MM.1S (cell line): ENCODE measurements at regions not wholly inside any gene's neighbourhood (a gene's known extent, or its start where the extent isn't known, plus 50 kb on each side); places are given as distances from the start of the nearest gene placed in this dataset.

Experiments used
- DNase-seq: peaks from one replicate; pipeline ENCODE4 v3.0.0-alpha.2; 2015
- H2AFZ ChIP-seq: fragments of 300-600 bp; sonication (generic); 2 replicates; pipeline ENCODE4 v1.6.0; 2016; ENCODE audit warnings: antibody characterized with exemption, low read length
- H3F3A ChIP-seq: fragments of 300-600 bp; sonication (generic); 2 replicates; pipeline ENCODE4 v1.6.1; 2016; ENCODE audit warnings: mild to moderate bottlenecking, antibody characterized with exemption, low read length, moderate library complexity, mixed read lengths; ENCODE audit not compliant: insufficient read depth
- H3K27ac ChIP-seq: fragments of 300-600 bp; sonication (generic); 2 replicates; pipeline ENCODE4 v1.5.1; 2016; ENCODE audit warnings: mild to moderate bottlenecking, low read length
- H3K27me3 ChIP-seq: fragments of 300-600 bp; sonication (generic); replicated peaks from 2 replicates; pipeline ENCODE4 v1.6.0; 2016; ENCODE audit warnings: low read length; ENCODE audit not compliant: insufficient read depth
- H3K36me3 ChIP-seq: fragments of 300-600 bp; sonication (generic); replicated peaks from 2 replicates; pipeline ENCODE4 v1.6.1; 2016; ENCODE audit warnings: mild to moderate bottlenecking, low read length, mixed read lengths; ENCODE audit not compliant: insufficient read depth
- H3K4me1 ChIP-seq: fragments of 300-600 bp; sonication (generic); 2 replicates; pipeline ENCODE4 v1.6.1; 2016; ENCODE audit warnings: low read length, mixed read lengths
- H3K4me2 ChIP-seq: fragments of 300-600 bp; sonication (generic); 2 replicates; pipeline ENCODE4 v1.6.0; 2016; ENCODE audit warnings: low read depth, low read length
- H3K4me3 ChIP-seq: fragments of 300-600 bp; sonication (generic); 2 replicates; pipeline ENCODE4 v1.5.1; 2016; ENCODE audit warnings: low read length, mixed read lengths
- H3K79me2 ChIP-seq: fragments of 300-600 bp; sonication (generic); 2 replicates; pipeline ENCODE4 v1.6.1; 2016; ENCODE audit warnings: mixed run types, low read length, mixed read lengths
- H3K9ac ChIP-seq: fragments of 300-600 bp; sonication (generic); 2 replicates; pipeline ENCODE4 v1.6.1; 2016; ENCODE audit warnings: low read length, mixed read lengths
- H3K9me2 ChIP-seq: fragments of 300-600 bp; sonication (generic); replicated peaks from 2 replicates; pipeline ENCODE4 v1.6.1; 2016; ENCODE audit warnings: mild to moderate bottlenecking, low read length, mixed read lengths; ENCODE audit not compliant: insufficient read depth
- H3K9me3 ChIP-seq: fragments of 300-600 bp; sonication (generic); replicated peaks from 2 replicates; pipeline ENCODE4 v1.6.1; 2016; ENCODE audit warnings: mild to moderate bottlenecking, low read length, mixed read lengths; ENCODE audit not compliant: insufficient read depth
- H4K20me1 ChIP-seq: fragments of 300-600 bp; sonication (generic); 2 replicates; pipeline ENCODE4 v1.6.1; 2016; ENCODE audit warnings: mild to moderate bottlenecking, low read length, moderate library complexity, mixed read lengths; ENCODE audit not compliant: insufficient read depth
- CTCF ChIP-seq: fragments of 300-600 bp; sonication (generic); IDR thresholded peaks from 2 replicates; pipeline ENCODE4 v1.5.1; 2016; ENCODE audit warnings: antibody characterized with exemption, low read length, mixed read lengths
- EZH2 ChIP-seq: fragments of 300-600 bp; sonication (generic); optimal IDR thresholded peaks from 2 replicates; pipeline ENCODE3; 2017; ENCODE audit warnings: low read depth, mild to moderate bottlenecking, antibody characterized with exemption, low read length, mixed read lengths
- EZH2phosphoT487 ChIP-seq: fragments of 300-600 bp; sonication (generic); IDR thresholded peaks from 2 replicates; pipeline ENCODE4 v1.6.1; 2018; ENCODE audit warnings: antibody characterized with exemption, low read length

- H3K36me3 ChIP-seq = no peaks in the 10 kb centered on the region
- H3K4me1 ChIP-seq = no peaks in the 10 kb centered on the region
- H2AFZ ChIP-seq = no peak overlapping the region
- no peak overlapping the region for H3K4me3 ChIP-seq
- H3F3A ChIP-seq = no peaks in the 10 kb centered on the region
- H3K4me2 ChIP-seq = no peak overlapping the region
- no peaks in the 10 kb centered on the region for H3K27me3 ChIP-seq
- no peak for TF ChIP-seq CTCF
- TF ChIP-seq EZH2phosphoT487 = no peak
- TF ChIP-seq EZH2 = no peak
- no peaks in the 10 kb centered on the region for H3K9me3 ChIP-seq
- H3K27ac ChIP-seq = no peak overlapping the region
- H3K9me2 ChIP-seq = no peaks in the 10 kb centered on the region
- no peaks in the 10 kb centered on the region for H3K79me2 ChIP-seq
- no peak overlapping the region for H3K9ac ChIP-seq
- no peak for DNase-seq
- no peaks in the 10 kb centered on the region for H4K20me1 ChIP-seq
Measured at GRCh38 chr3:181279239-181279565, 289.7 kb upstream of the DNAJC19 start.

DNA sequence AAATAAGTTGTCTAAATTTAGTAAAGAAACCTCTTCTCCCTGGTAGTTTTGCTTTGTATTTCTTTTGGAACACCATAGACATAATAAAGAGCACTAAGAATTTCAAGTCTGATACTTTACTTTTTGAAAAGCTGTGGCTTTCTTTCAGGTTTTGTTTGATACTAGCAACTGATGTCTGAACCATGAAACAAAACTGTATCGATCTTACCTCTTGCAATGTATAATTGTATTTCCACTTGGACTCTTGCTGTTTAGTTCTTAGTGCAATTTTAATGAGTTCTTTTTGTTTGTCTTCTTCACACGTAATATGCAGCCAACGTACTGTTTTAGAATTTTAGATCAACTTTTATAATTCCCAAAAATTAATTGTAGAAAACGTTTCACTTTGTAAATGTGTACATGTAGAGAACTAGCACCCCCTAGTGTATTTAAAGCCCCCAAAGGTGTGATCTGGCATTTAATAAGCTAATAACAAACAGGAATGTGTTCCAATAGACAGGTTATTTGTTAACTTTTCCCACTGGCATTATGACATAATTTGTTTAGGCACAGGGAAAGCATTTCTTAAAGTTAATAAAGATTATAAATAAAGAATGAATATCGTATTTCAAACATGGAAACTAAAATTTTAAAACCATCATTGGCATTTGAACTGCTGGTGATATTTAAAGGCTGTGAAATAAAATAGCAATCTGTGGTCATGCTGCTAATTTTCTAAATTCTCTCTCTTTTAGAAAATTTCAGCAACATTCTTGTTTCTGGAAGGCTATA is 289.1 kb upstream of the DNAJC19 start:
- no peaks in the 10 kb centered on the region for H3K79me2 ChIP-seq
- H3K36me3 ChIP-seq = no peaks in the 10 kb centered on the region
- H3K4me3 ChIP-seq = peak overlapping the region; percentile 22
- peak overlapping the region; percentile 46 for H3K4me2 ChIP-seq
- no peaks in the 10 kb centered on the region for H4K20me1 ChIP-seq
- H3K4me1 ChIP-seq = no peaks in the 10 kb centered on the region
- H3K9me3 ChIP-seq = no peaks in the 10 kb centered on the region
- H3K27ac ChIP-seq = no peak overlapping the region
- TF ChIP-seq CTCF (peak; percentile 80), EZH2phosphoT487 (no peak)
- no peak overlapping the region for H3K9ac ChIP-seq
- H3K9me2 ChIP-seq = no peaks in the 10 kb centered on the region
- peak overlapping the region; percentile 21 for H2AFZ ChIP-seq
- DNase-seq = peak; percentile 53
- H3K27me3 ChIP-seq = no peaks in the 10 kb centered on the region
- no peaks in the 10 kb centered on the region for H3F3A ChIP-seq

GRCh38 chr3:181276358-181276896 is 286.9 kb upstream of the DNAJC19 start:
- Histone ChIP-seq H3F3A (no peaks in the 10 kb centered on the region), H4K20me1 (no peaks in the 10 kb centered on the region), H3K4me1 (no peaks in the 10 kb centered on the region), H3K27me3 (no peaks in the 10 kb centered on the region), H3K36me3 (no peaks in the 10 kb centered on the region), H3K4me2 (no peak overlapping the region), H3K27ac (no peak overlapping the region), H3K79me2 (no peaks in the 10 kb centered on the region), H3K4me3 (no peak overlapping the region), H3K9ac (no peak overlapping the region), H3K9me3 (no peaks in the 10 kb centered on the region), H2AFZ (no peak overlapping the region), H3K9me2 (no peaks in the 10 kb centered on the region)
- DNase-seq = no peak
- TF ChIP-seq CTCF (no peak), EZH2phosphoT487 (no peak), EZH2 (no peak)
